HepG2 (cell line): ENCODE measurements at regions not wholly inside any gene's neighbourhood (a gene's known extent, or its start where the extent isn't known, plus 50 kb on each side); places are given as distances from the start of the nearest gene placed in this dataset.
A peak's percentile ranks its signal among the peaks of the same experiment; 100 is the strongest.

Source experiments
- ATAC-seq: fragments of 200-7000 bp; cut with Tn5 transposase; 3 replicates; pipeline ENCODE4 v1.9.1; 2020; ENCODE audit warnings: mild to moderate bottlenecking, moderate library complexity
- BruUV-seq: library from RNA; stranded (reverse); fragments of 400-500 nt; replicated peaks from 2 replicates; lab custom pipeline; 2021; lab: Mats Ljungman, UMichigan
- CTCF ChIA-PET: fragments of 300-600 bp; formaldehyde crosslinking; extraction: SDS; loops from one replicate; lab custom pipeline; 2021; ENCODE audit warnings: low total read pairs, inconsistent platforms, low intra/inter-chr PET ratio; lab: Yijun Ruan, JAX
- POLR2A ChIA-PET: fragments of 350-600 bp; sonication (Branson Sonifier 250); formaldehyde crosslinking; loops from one replicate; lab custom pipeline; 2020; ENCODE audit warnings: antibody characterized with exemption, inconsistent platforms; lab: Yijun Ruan, JAX
- DNase-seq: peaks from one replicate; pipeline ENCODE4 v3.0.0-alpha.2; 2015; ENCODE audit warnings: low spot score
- FAIRE-seq: peaks from 3 replicates; lab custom pipeline; 2011; peaks lifted over from hg19 to GRCh38; lab: Jason Lieb, UNC
- H2AFZ ChIP-seq: one replicate; pipeline ENCODE4 v1.6.1; 2011; ENCODE audit warnings: low read length, inconsistent platforms
- H3K27ac ChIP-seq: fragments of 300-600 bp; 3 replicates; pipeline ENCODE4 v1.8.0; 2011; ENCODE audit warnings: mixed run types, mild to moderate bottlenecking, mixed read lengths, low read length, inconsistent platforms; ENCODE audit not compliant: insufficient read depth; ENCODE audit errors: extremely low read length
- H3K27me3 ChIP-seq, 2 experiments: fragments of 200-600 bp in 1 of 2; 2 replicates in 1 of 2; 3 replicates in 1 of 2; pipeline versions ENCODE4 v1.6.0 to v1.8.0; 2011; ENCODE audit warnings: low read length in 2 of 2, mild to moderate bottlenecking in 2 of 2, moderate library complexity in 2 of 2, inconsistent platforms in 1 of 2; ENCODE audit not compliant: insufficient read depth in 2 of 2, control insufficient read depth in 1 of 2
- H3K36me3 ChIP-seq, 2 experiments: fragments of 200-600 bp in 1 of 2; replicated peaks in 1 of 2; 2 replicates in 1 of 2; 3 replicates in 1 of 2; pipeline versions ENCODE4 v1.5.1 to v1.8.0; 2011; ENCODE audit warnings: low read length in 2 of 2, inconsistent platforms in 1 of 2; ENCODE audit not compliant: insufficient read depth in 2 of 2, control insufficient read depth in 1 of 2
- H3K4me1 ChIP-seq: 2 replicates; pipeline ENCODE4 v1.5.1; 2012; ENCODE audit warnings: low read length, inconsistent platforms; ENCODE audit not compliant: insufficient read depth
- H3K4me2 ChIP-seq: 2 replicates; pipeline ENCODE4 v1.6.0; 2011; ENCODE audit warnings: low read depth, low read length, inconsistent platforms
- H3K4me3 ChIP-seq, 3 experiments: fragments of 200-600 bp in 1 of 3; sonication (generic), shearing (Covaris generic) in 1 of 3; replicated peaks in 1 of 3; 2 replicates each; pipeline ENCODE4 v1.5.1; 2011 to 2016; ENCODE audit warnings: low read length in 3 of 3, inconsistent platforms in 2 of 3, low read depth in 2 of 3, mild to moderate bottlenecking in 2 of 3, control low read depth in 1 of 3, mixed read lengths in 1 of 3; ENCODE audit not compliant: insufficient read depth in 1 of 3
- H3K79me2 ChIP-seq: one replicate; pipeline ENCODE4 v1.6.1; 2011; ENCODE audit warnings: low read length, inconsistent platforms; ENCODE audit not compliant: insufficient read depth
- H3K9ac ChIP-seq: 2 replicates; pipeline ENCODE4 v1.6.0; 2011; ENCODE audit warnings: mild to moderate bottlenecking, low read depth, low read length, inconsistent platforms; ENCODE audit not compliant: insufficient read depth
- H3K9me3 ChIP-seq: 2 replicates; pipeline ENCODE4 v1.5.1; 2012; ENCODE audit warnings: mild to moderate bottlenecking, low read length
- H4K20me1 ChIP-seq: 2 replicates; pipeline ENCODE4 v1.6.0; 2011; ENCODE audit warnings: inconsistent platforms, mild to moderate bottlenecking, low read length, moderate library complexity; ENCODE audit not compliant: insufficient read depth
- RNF2 ChIP-seq: fragments of 450-650 bp; conservative IDR thresholded peaks from 2 replicates; pipeline ENCODE4 v1.6.1; 2016; ENCODE audit warnings: low read depth
- SIX1 ChIP-seq: sonication (generic); formaldehyde crosslinking; IDR thresholded peaks from 2 replicates; pipeline ENCODE4 v1.4.0; 2020; ENCODE audit warnings: missing genetic modification reagents, borderline replicate concordance
- SP1 ChIP-seq, 2 experiments: fragments of 450-650 bp in 1 of 2; sonication (generic) in 1 of 2; formaldehyde crosslinking in 1 of 2; IDR thresholded peaks; 2 replicates each; pipeline versions ENCODE4 v1.4.0 to v1.6.1; 2016 to 2020; ENCODE audit warnings: missing genetic modification reagents in 1 of 2
- ZNF552 ChIP-seq: sonication (generic); formaldehyde crosslinking; IDR thresholded peaks from 2 replicates; pipeline ENCODE4 v1.9.0; 2022; ENCODE audit warnings: missing genetic modification reagents, mild to moderate bottlenecking, borderline replicate concordance
- WGBS: methylation state at CpG from one replicate; pipeline ENCODE4 v1.1.6; 2017; ENCODE audit warnings: low lambda C conversion rate; 5-methylcytosine and 5-hydroxymethylcytosine counted together
- in situ Hi-C: cut with HindIII; loops from 2 replicates; pipeline ENCODE4 v1.10.0; 2017; ENCODE audit warnings: low pct_unique_long_range_greater_than_20kb; ENCODE audit not compliant: extremely low pct_ligation_motif_present
- intact Hi-C: fragments of 100-400 bp; cut with micrococcal nuclease; formaldehyde crosslinking; loops from one replicate; pipeline ENCODE4 v1.10.0; 2022; ENCODE audit not compliant: unreplicated experiment
- TF ChIP-seq, protein P1 (sequence below): sonication (generic); formaldehyde crosslinking; IDR thresholded peaks from 2 replicates; pipeline ENCODE4 v1.5.1; 2020; ENCODE audit warnings: mild to moderate bottlenecking, missing genetic modification reagents, borderline replicate concordance
- TF ChIP-seq, protein P2 (sequence below): sonication (generic); formaldehyde crosslinking; IDR thresholded peaks from 2 replicates; pipeline ENCODE4 v1.9.0; 2021; ENCODE audit warnings: missing genetic modification reagents, borderline replicate concordance

GRCh38 chr3:106135451-106136160 lies 266.8 kb upstream of the CBLB start:
- Histone ChIP-seq H3K27ac (no peak overlapping the region), H3K4me2 (no peak overlapping the region), H4K20me1 (no peaks in the 10 kb centered on the region), H3K4me1 (no peaks in the 10 kb centered on the region), H3K9ac (no peak overlapping the region), H3K9me3 (no peaks in the 10 kb centered on the region), H2AFZ (no peak overlapping the region), H3K36me3 (no peaks in the 10 kb centered on the region), H3K4me3 (no peak overlapping the region), H3K27me3 (no peaks in the 10 kb centered on the region), H3K79me2 (no peaks in the 10 kb centered on the region)
- ChIA-PET POLR2A (no interaction called here), CTCF (no interaction called here)
- ATAC-seq, result peak; percentile 33; the same call in 2 of the 3 replicates
- TF ChIP-seq SP1 (IDR thresholded peaks at IDR 0.05), result no peak
- TF ChIP-seq SP1 (CRISPR knock-in tag; IDR thresholded peaks at IDR 0.05), result no peak
- no peak for TF ChIP-seq RNF2
- TF ChIP-seq ZNF552 (CRISPR knock-in tag), result no peak
- TF ChIP-seq, protein P1, sequence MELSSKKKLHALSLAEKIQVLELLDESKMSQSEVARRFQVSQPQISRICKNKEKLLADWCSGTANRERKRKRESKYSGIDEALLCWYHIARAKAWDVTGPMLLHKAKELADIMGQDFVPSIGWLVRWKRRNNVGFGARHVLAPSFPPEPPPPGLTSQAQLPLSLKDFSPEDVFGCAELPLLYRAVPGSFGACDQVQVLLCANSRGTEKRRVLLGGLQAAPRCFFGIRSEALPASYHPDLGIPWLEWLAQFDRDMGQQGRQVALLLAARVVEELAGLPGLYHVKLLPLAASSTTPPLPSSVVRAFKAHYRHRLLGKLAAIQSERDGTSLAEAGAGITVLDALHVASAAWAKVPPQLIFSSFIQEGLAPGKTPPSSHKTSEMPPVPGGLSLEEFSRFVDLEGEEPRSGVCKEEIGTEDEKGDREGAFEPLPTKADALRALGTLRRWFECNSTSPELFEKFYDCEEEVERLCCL (CRISPR knock-in tag), result no peak
- TF ChIP-seq SIX1 (CRISPR knock-in tag), result no peak
- TF ChIP-seq, protein P2, sequence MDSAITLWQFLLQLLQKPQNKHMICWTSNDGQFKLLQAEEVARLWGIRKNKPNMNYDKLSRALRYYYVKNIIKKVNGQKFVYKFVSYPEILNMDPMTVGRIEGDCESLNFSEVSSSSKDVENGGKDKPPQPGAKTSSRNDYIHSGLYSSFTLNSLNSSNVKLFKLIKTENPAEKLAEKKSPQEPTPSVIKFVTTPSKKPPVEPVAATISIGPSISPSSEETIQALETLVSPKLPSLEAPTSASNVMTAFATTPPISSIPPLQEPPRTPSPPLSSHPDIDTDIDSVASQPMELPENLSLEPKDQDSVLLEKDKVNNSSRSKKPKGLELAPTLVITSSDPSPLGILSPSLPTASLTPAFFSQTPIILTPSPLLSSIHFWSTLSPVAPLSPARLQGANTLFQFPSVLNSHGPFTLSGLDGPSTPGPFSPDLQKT, result no peak
- FAIRE-seq, result no peak
- no peak for DNase-seq
- WGBS, result 48% methylated on average over 12 of the region's 26 CpGs
- no TSS peak for BruUV-seq
- intact Hi-C loops, result no loop called here
- in situ Hi-C loops, result no loop called here
